ENCODE measurements at regions not wholly inside any gene's neighbourhood (a gene's known extent, or its start where the extent isn't known, plus 50 kb on each side); places are given as distances from the start of the nearest gene placed in this dataset.

DNA sequence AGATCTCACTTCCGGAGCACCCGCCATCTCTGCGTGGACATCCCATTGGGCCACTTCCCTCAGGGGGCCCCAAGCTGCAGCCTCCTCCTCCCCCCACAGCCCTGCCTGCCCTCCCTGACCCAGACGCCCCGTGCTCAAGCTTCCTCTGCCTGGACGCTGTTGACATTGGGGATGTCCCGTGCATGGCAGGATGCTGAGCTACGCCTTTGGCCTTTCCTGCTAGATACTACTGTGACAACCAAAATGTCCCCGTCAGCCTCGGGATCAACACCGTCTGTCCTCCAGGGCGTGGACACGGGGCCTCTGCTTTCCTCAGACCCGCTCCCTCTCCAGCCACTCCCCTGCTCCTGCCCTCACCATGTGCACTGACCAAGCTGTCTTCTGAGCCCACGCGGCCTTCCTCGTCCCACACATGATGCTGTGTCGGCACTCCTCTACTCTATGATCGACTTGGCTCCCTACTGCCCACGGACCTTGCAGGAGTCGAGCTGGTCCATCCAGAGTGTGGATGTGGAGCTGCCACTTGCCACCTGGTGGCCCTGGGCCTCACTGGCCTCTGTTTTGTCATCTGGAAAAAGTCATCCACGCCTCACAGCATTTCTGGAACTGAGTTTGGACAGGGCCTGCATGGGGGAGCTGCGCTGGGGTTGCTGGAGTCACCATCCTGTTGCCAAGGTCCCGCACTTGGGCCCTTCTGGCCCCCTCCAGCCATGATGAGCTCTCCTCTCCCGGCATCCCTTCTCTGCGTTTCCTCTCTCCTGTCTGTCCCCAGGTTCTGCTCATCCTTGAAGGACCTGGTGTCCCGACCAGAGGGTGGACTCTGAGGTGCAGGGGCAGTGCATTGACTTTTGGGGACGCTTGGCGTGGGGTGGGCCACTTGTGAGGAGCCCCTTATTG lies 221.7 kb upstream of the CIBAR2 start:
- peaks cover 8% of the 10 kb centered on the region for H3K27me3 Mint-ChIP-seq
- H3K4me1 Mint-ChIP-seq (ENCODE audit: low read depth) = peaks cover 25% of the 10 kb centered on the region
- TF ChIP-seq, protein P1, sequence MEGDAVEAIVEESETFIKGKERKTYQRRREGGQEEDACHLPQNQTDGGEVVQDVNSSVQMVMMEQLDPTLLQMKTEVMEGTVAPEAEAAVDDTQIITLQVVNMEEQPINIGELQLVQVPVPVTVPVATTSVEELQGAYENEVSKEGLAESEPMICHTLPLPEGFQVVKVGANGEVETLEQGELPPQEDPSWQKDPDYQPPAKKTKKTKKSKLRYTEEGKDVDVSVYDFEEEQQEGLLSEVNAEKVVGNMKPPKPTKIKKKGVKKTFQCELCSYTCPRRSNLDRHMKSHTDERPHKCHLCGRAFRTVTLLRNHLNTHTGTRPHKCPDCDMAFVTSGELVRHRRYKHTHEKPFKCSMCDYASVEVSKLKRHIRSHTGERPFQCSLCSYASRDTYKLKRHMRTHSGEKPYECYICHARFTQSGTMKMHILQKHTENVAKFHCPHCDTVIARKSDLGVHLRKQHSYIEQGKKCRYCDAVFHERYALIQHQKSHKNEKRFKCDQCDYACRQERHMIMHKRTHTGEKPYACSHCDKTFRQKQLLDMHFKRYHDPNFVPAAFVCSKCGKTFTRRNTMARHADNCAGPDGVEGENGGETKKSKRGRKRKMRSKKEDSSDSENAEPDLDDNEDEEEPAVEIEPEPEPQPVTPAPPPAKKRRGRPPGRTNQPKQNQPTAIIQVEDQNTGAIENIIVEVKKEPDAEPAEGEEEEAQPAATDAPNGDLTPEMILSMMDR (IDR thresholded peaks at IDR 0.05; ENCODE audit: unreplicated experiment) = no peak
- peak overlapping the region; percentile 57 for H3K27ac Mint-ChIP-seq
- no peak for DNase-seq (ENCODE audit: low spot score, unreplicated experiment)
- H3K9me3 Mint-ChIP-seq (ENCODE audit: low read depth) = no peaks in the 10 kb centered on the region
- no peaks in the 10 kb centered on the region for H3K36me3 Mint-ChIP-seq (ENCODE audit: insufficient read depth)
- no peak overlapping the region for H3K4me3 Mint-ChIP-seq (ENCODE audit: low read depth)

DNA sequence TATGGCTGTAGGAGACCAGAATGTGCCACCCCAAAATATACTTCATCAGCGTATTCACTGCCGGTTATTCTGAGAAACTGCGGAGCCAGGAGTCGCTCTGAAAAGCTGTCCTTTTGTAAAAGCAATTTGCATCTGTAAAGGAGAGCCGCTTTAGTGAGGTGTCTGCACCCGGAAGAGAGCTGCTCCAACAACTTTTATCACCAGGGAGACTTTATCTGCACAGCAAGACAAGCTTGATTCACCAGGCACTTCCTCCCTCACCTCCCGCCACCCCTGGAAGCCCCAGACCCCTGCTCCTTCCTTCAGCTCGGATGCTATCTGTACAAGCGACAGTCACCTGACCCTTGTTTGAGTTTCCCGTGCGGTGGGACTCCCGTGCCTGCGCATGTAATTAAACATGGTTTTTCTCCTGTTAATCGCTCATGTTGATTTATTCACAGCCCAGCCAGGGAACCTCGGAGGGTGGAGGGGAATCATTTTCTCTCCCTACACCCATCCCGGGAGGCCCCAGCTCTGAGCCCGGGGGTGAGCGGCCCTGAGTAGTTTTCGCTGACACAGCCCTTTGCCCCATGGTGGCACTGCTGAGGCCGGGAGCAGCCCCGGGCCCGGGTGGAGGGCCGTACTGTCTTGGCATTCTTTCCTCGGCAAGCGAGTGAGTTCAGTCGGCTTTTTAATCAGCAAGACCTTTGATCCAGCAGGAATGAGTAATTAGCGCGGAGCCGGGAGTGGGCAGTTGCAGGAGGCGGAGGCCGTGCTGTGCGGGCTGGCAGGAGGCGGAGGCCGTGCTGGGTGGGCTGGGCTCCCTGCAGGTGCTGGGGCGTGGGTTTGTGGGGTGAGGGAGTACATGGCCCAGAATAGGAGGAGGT lies 222.7 kb upstream of the CIBAR2 start:
- peaks cover 25% of the 10 kb centered on the region for H3K4me1 Mint-ChIP-seq (ENCODE audit: low read depth)
- peak overlapping the region; percentile 91 for H3K27ac Mint-ChIP-seq
- TF ChIP-seq, protein P1 (IDR thresholded peaks at IDR 0.05; ENCODE audit: unreplicated experiment) = peak; percentile 26
- DNase-seq (ENCODE audit: low spot score, unreplicated experiment) = peak; percentile 51
- no peaks in the 10 kb centered on the region for H3K36me3 Mint-ChIP-seq (ENCODE audit: insufficient read depth)
- peaks cover 13% of the 10 kb centered on the region for H3K27me3 Mint-ChIP-seq
- H3K9me3 Mint-ChIP-seq (ENCODE audit: low read depth) = no peaks in the 10 kb centered on the region
- peak overlapping the region; percentile 67 for H3K4me3 Mint-ChIP-seq (ENCODE audit: low read depth)

DNA sequence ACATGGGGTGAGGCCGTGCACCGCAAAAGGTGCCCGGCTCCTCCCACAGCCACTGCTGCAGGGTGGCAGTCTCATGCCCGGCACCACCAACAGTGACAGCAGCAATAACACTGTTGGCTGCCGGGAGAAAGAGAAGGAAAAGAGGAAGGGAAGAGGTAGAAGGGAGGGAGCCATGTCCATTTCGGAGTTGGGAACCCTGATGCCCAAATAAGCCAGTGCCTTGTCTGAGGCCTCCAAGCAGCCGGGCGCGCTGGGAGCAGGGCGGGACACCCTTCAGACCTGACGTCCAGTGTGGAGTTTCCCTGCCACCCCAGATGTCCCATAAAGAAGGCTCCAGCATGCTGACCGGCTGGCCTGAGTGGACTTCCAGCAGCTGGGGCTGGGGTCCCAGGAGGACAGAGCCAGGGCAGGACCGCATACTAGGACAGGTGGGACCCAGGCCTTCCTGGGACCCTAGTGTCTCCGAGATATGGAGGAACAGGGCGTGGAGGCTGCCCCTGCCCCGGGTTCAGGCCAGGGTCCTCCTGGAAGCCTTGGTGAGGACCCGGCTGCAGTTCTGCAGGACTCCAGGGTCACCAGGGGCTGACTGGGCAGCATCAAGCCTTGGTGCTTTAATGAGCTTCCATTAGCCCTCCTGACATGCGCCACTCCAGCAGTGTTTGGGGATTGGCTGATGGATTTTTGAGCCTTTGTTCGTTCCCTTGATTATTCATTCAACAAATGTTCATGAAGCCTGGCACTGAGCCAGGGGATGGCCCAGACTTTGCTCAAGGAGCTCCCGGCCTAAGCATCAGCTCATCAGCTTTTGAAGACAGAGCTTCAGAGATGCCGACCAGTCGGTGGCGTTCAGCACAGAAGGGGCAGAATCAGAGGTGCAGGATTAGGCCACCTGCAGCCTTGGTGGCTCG lies 223.6 kb upstream of the CIBAR2 start:
- Mint-ChIP-seq H3K36me3 (ENCODE audit: insufficient read depth) (no peaks in the 10 kb centered on the region), H3K9me3 (ENCODE audit: low read depth) (no peaks in the 10 kb centered on the region), H3K27ac (peak overlapping the region; percentile 91), H3K4me1 (ENCODE audit: low read depth) (peaks cover 21% of the 10 kb centered on the region), H3K4me3 (ENCODE audit: low read depth) (peak overlapping the region; percentile 67), H3K27me3 (peaks cover 6% of the 10 kb centered on the region)
- no peak for DNase-seq (ENCODE audit: low spot score, unreplicated experiment)
- TF ChIP-seq, protein P1 (IDR thresholded peaks at IDR 0.05; ENCODE audit: unreplicated experiment) = no peak

DNA sequence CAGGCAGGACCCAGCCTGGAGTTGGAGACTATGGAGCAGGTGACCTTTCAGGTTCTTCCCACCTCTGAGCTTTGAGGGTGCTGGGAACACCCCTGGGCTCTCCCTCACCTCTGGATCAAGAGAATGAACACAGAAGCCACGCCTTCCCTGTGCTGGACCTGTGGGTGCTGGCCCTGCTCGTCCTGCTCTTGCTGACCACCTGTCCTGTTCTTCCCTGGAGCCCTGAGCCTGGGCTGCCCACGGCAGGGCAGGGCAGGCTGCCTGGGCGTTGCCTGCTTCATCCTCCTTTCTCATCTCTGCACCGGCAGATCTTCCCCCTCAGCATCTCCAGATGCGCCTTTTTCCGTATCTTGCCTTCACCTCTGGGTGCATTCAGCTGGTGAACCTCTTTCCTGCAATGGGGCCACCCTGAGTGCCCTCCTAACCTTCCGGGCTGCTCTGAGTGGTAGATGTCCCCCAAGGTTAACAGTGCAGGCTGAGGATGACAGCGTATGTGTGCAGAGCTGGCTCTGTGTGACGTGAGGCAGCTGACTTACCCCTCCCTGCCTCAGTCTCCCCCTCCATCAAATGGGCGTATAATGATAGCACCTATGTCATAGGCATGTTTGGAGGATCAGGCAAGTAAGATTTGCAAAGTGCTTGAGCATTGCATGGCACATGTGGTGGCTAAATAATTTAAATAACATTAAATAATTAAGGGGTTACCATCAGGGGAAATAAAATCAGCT lies 225.8 kb upstream of the CIBAR2 start:
- H3K36me3 Mint-ChIP-seq (ENCODE audit: insufficient read depth) = no peaks in the 10 kb centered on the region
- TF ChIP-seq, protein P1 (IDR thresholded peaks at IDR 0.05; ENCODE audit: unreplicated experiment) = no peak
- no peak for DNase-seq (ENCODE audit: low spot score, unreplicated experiment)
- H3K27me3 Mint-ChIP-seq = peaks cover 6% of the 10 kb centered on the region
- H3K9me3 Mint-ChIP-seq (ENCODE audit: low read depth) = no peaks in the 10 kb centered on the region
- H3K27ac Mint-ChIP-seq = no peak overlapping the region
- peaks cover 21% of the 10 kb centered on the region for H3K4me1 Mint-ChIP-seq (ENCODE audit: low read depth)
- H3K4me3 Mint-ChIP-seq (ENCODE audit: low read depth) = no peak overlapping the region
